ENCODE measurements at regions not wholly inside any gene's neighbourhood (a gene's known extent, or its start where the extent isn't known, plus 50 kb on each side); places are given as distances from the start of the nearest gene placed in this dataset.

DNA sequence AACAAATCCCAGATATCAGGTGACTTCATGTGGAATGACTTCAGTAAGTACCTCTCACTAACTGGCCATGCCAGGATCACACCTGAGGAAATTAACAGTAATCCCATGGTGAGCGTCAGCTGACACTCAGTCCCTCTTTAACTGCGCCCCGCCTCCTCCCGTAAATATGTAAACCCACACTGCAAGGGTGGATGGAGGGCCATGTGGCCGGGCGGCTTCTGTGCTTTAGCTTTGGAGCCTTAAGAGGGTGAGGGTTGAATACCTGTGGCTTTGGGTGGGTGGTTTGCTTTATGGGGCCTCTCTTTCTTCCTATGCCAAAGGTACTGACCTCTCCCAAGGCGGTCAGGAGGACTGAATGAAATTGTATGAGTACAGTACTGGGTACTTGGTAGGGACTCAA lies 141.7 kb downstream of the MRM1 start:
- TF ChIP-seq, protein P1, sequence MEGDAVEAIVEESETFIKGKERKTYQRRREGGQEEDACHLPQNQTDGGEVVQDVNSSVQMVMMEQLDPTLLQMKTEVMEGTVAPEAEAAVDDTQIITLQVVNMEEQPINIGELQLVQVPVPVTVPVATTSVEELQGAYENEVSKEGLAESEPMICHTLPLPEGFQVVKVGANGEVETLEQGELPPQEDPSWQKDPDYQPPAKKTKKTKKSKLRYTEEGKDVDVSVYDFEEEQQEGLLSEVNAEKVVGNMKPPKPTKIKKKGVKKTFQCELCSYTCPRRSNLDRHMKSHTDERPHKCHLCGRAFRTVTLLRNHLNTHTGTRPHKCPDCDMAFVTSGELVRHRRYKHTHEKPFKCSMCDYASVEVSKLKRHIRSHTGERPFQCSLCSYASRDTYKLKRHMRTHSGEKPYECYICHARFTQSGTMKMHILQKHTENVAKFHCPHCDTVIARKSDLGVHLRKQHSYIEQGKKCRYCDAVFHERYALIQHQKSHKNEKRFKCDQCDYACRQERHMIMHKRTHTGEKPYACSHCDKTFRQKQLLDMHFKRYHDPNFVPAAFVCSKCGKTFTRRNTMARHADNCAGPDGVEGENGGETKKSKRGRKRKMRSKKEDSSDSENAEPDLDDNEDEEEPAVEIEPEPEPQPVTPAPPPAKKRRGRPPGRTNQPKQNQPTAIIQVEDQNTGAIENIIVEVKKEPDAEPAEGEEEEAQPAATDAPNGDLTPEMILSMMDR (IDR thresholded peaks at IDR 0.05): no peak
- no peaks in the 10 kb centered on the region for H3K9me3 ChIP-seq
- DNase-seq (no peak), ATAC-seq (no peak)
- no peaks in the 10 kb centered on the region for H3K4me1 ChIP-seq (ENCODE audit: low read depth)
- intact Hi-C loops (cut with DNase I, micrococcal nuclease): no loop called here
- H3K36me3 ChIP-seq (ENCODE audit: low read depth): no peaks in the 10 kb centered on the region
- H3K4me3 ChIP-seq: no peak overlapping the region

DNA sequence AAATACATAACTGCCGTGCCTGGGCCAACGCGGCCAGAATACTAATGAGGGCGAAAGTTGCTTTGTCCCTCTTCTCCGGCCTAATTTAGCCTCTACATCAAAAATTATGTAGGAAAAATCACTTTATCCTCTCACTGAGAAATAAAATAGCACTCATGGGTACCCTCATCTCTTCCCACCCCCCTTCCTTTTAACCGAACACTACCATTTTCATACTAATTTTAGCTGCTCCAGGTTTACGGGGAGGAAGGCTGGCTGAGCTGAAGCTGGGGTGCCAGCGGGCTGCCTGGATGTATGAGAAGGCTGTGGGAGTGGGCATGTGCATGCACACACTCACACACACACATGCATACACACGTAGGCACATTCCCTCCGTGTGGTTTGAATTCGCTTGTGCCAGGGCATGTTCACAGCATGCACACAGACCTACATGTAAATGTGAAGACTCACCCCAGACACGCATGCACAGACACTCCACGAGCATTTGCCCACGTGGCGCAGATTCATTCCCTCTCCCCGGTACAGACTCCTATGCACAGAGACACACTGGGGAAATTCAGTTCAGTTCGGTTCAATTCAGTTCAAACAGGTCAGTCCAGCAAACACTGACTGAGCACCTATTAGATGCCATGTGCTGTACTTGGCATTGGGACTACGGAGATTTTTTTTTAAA lies 145.1 kb downstream of the MRM1 start:
- intact Hi-C loops (cut with DNase I, micrococcal nuclease): no loop called here
- TF ChIP-seq, protein P1 (IDR thresholded peaks at IDR 0.05): no peak

DNA sequence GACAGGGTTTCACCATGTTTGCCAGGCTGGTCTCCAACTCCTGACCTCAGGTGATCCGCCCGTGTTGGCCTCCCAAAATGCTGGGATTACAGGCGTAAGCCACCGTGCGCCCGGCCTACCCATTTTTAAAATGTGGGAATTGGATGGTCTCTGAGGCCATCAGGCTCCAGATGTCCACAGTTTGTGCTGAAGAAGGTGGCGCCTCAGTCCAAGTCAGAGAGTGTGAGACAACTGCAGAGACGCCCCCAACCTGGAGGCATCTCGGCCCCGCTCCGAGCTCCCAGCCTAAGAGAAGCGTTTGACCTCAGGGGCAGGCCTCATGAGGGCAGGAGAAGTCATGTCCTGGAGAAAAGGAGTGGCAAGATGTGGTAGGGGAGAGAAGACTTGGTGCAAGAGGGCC lies 146.5 kb downstream of the MRM1 start:
- intact Hi-C loops (cut with DNase I, micrococcal nuclease): no loop called here
- H3K36me3 ChIP-seq (ENCODE audit: low read depth): no peaks in the 10 kb centered on the region
- no peak for DNase-seq
- no peaks in the 10 kb centered on the region for H3K4me1 ChIP-seq (ENCODE audit: low read depth)
- TF ChIP-seq, protein P1 (IDR thresholded peaks at IDR 0.05): no peak
- ATAC-seq: no peak
- H3K9me3 ChIP-seq: no peaks in the 10 kb centered on the region
- no peak overlapping the region for H3K4me3 ChIP-seq

More for the DNA sequence above, 145.1 kb downstream of the MRM1 start:
- no peaks in the 10 kb centered on the region for H3K4me1 ChIP-seq (ENCODE audit: low read depth)
- H3K9me3 ChIP-seq: no peaks in the 10 kb centered on the region
- no peak for DNase-seq
- no peaks in the 10 kb centered on the region for H3K36me3 ChIP-seq (ENCODE audit: low read depth)
- no peak for ATAC-seq
- no peak overlapping the region for H3K4me3 ChIP-seq

DNA sequence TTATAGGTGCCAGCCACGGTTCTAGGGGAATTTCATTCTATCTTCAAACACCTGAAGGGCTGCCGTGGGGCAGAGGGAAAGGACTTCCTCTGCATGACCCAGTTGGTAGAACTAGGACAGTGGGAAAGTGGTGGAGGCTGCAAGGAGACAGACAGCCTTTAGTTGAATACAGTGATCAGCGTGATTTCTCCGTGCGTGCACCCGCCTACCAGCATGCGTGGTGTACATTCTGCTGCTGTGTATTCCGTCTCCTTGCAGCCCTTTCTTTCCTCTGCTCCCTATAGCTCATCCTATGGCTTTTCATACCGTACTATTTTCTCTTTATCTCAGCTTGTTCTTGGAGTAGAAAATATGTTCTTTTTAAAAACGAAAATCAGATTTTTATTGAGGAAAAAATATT lies 146.9 kb downstream of the MRM1 start:
- TF ChIP-seq, protein P1 (IDR thresholded peaks at IDR 0.05): no peak
- DNase-seq (no peak), ATAC-seq (no peak)
- intact Hi-C loops (cut with DNase I, micrococcal nuclease): no loop called here
- Histone ChIP-seq H3K4me1 (ENCODE audit: low read depth) (no peaks in the 10 kb centered on the region), H3K4me3 (no peak overlapping the region), H3K36me3 (ENCODE audit: low read depth) (no peaks in the 10 kb centered on the region), H3K9me3 (no peaks in the 10 kb centered on the region)

DNA sequence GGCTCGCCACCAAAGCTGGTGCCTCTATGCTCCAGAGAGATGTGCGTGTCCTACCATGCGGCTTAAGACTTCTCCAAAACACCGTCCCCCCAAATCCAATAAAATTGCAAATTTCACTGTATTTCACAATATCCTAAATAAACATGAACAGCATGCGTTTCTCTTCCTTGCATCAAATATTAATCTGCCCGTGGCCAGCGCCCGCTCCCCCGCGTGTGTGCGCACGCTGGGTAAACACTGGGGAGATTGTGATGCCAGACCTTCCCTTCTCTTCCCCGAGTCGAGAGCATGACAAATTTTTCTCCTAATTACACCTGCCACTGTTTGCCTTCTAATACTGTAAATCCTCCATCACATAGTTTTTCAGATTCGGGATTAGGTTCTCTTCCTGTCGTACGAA lies 148.1 kb downstream of the MRM1 start:
- Histone ChIP-seq H3K4me3 (no peak overlapping the region), H3K36me3 (ENCODE audit: low read depth) (no peaks in the 10 kb centered on the region), H3K9me3 (no peaks in the 10 kb centered on the region), H3K4me1 (ENCODE audit: low read depth) (no peaks in the 10 kb centered on the region)
- ATAC-seq: no peak
- no peak for DNase-seq
- TF ChIP-seq, protein P1 (IDR thresholded peaks at IDR 0.05): no peak
- intact Hi-C loops (cut with DNase I, micrococcal nuclease): no loop called here
